NCI-H2227 (cell line): ENCODE measurements at regions not wholly inside any gene's neighbourhood (a gene's known extent, or its start where the extent isn't known, plus 50 kb on each side); places are given as distances from the start of the nearest gene placed in this dataset.
"Not testable (repeated sequence)": the region's sequence is repeated elsewhere in the genome, so short reads cannot be mapped to it uniquely, and the experiment has no call there.

Source experiments
- DNase-seq: peaks from one replicate; lab custom pipeline; 2025; ENCODE audit not compliant: unreplicated experiment; lab: John Stamatoyannopoulos, UW

GRCh38 chr11:112310848-112311247 lies 50.2 kb upstream of the PLET1 start:
- no peak for DNase-seq

- no peak for DNase-seq
Observed at GRCh38 chr11:112315057-112315720, 54.5 kb upstream of the PLET1 start.

GRCh38 chr11:112315861-112316739 lies 55.4 kb upstream of the PLET1 start:
- no peak for DNase-seq

- DNase-seq = no peak
Observed at GRCh38 chr11:112316971-112317370, 56.3 kb upstream of the PLET1 start.

GRCh38 chr11:112318184-112318591 lies 57.5 kb upstream of the PLET1 start:
- no peak for DNase-seq

- no peak for DNase-seq
Observed at GRCh38 chr11:112318661-112319060, 58.0 kb upstream of the PLET1 start.

- no peak for DNase-seq
Observed at GRCh38 chr11:112320668-112321067, 60.0 kb upstream of the PLET1 start.

- DNase-seq = peak; percentile 71
Observed at GRCh38 chr11:112321501-112322172, 61.0 kb upstream of the PLET1 start.

GRCh38 chr11:112322173-112322790 lies 61.6 kb upstream of the PLET1 start:
- no peak for DNase-seq

GRCh38 chr11:112334381-112334780 lies 73.7 kb upstream of the PLET1 start:
- no peak for DNase-seq

- DNase-seq = no peak
Observed at GRCh38 chr11:112336356-112336886, 75.8 kb upstream of the PLET1 start.

- no peak for DNase-seq
Observed at GRCh38 chr11:112339566-112339965, 78.9 kb upstream of the PLET1 start.

- peak; percentile 17 for DNase-seq
Observed at GRCh38 chr11:112343368-112344039, 82.8 kb upstream of the PLET1 start.

GRCh38 chr11:112344040-112344413 lies 83.4 kb upstream of the PLET1 start:
- no peak for DNase-seq

- DNase-seq = no peak
Observed at GRCh38 chr11:112345166-112345565, 84.5 kb upstream of the PLET1 start.

- DNase-seq = no peak
Observed at GRCh38 chr11:112345706-112346105, 85.0 kb upstream of the PLET1 start.

- DNase-seq = no peak
Observed at GRCh38 chr11:112346586-112346985, 85.9 kb upstream of the PLET1 start.

- no peak for DNase-seq
Observed at GRCh38 chr11:112348480-112349029, 87.9 kb upstream of the PLET1 start.

GRCh38 chr11:112351423-112351822 lies 90.8 kb upstream of the PLET1 start:
- not testable (repeated sequence) for DNase-seq

- no peak for DNase-seq
Observed at GRCh38 chr11:112352907-112353306, 92.2 kb upstream of the PLET1 start.
